HG02981 (cell line): ENCODE measurements at regions not wholly inside any gene's neighbourhood (a gene's known extent, or its start where the extent isn't known, plus 50 kb on each side); places are given as distances from the start of the nearest gene placed in this dataset.
"Not testable (repeated sequence)": the region's sequence is repeated elsewhere in the genome, so short reads cannot be mapped to it uniquely, and the experiment has no call there.

Experiments used
- ATAC-seq: cut with Tn5 transposase; IDR thresholded peaks from one replicate; pipeline ENCODE4 v1.9.1; 2021; ENCODE audit warnings: mild to moderate bottlenecking, moderate library complexity; ENCODE audit not compliant: unreplicated experiment

- ATAC-seq, result no peak
These were observed 291.7 kb downstream of the ARL4A start for GRCh38 chr7:12979181-12979580.

- ATAC-seq, result no peak
These were observed 294.7 kb downstream of the ARL4A start for GRCh38 chr7:12982178-12982577.

- no peak for ATAC-seq
These were observed 296.7 kb downstream of the ARL4A start for GRCh38 chr7:12984117-12984516.

GRCh38 chr7:12985228-12985627 is 297.8 kb downstream of the ARL4A start:
- no peak for ATAC-seq

- ATAC-seq, result no peak
These were observed 298.3 kb downstream of the ARL4A start for GRCh38 chr7:12985752-12986151.

GRCh38 chr7:12987238-12987637 is 299.8 kb downstream of the ARL4A start:
- ATAC-seq, result no peak

- no peak for ATAC-seq
These were observed 303.0 kb downstream of the ARL4A start for GRCh38 chr7:12990440-12990839.

GRCh38 chr7:12993025-12993424 is 305.6 kb downstream of the ARL4A start:
- no peak for ATAC-seq

GRCh38 chr7:12995912-12996469 is 308.6 kb downstream of the ARL4A start:
- no peak for ATAC-seq

- ATAC-seq, result no peak
These were observed 319.9 kb downstream of the ARL4A start for GRCh38 chr7:13007331-13007730.

GRCh38 chr7:13009517-13009916 is 322.1 kb downstream of the ARL4A start:
- ATAC-seq, result no peak

GRCh38 chr7:13014011-13014410 is 326.6 kb downstream of the ARL4A start:
- ATAC-seq, result no peak

GRCh38 chr7:13016036-13016581 is 328.7 kb downstream of the ARL4A start:
- no peak for ATAC-seq

- ATAC-seq, result no peak
These were observed 329.3 kb downstream of the ARL4A start for GRCh38 chr7:13016592-13017332.

- ATAC-seq, result no peak
These were observed 330.0 kb downstream of the ARL4A start for GRCh38 chr7:13017333-13017857.

GRCh38 chr7:13017881-13018280 is 330.4 kb downstream of the ARL4A start:
- ATAC-seq, result no peak

GRCh38 chr7:13021566-13022300 is 334.3 kb downstream of the ARL4A start:
- ATAC-seq, result no peak

GRCh38 chr7:13024121-13024674 is 336.8 kb downstream of the ARL4A start:
- ATAC-seq, result no peak

GRCh38 chr7:13025043-13025442 is 337.6 kb downstream of the ARL4A start:
- ATAC-seq, result not testable (repeated sequence)

GRCh38 chr7:13027321-13027720 is 339.9 kb downstream of the ARL4A start:
- no peak for ATAC-seq
